ENCODE measurements at regions not wholly inside any gene's neighbourhood (a gene's known extent, or its start where the extent isn't known, plus 50 kb on each side); places are given as distances from the start of the nearest gene placed in this dataset.

DNA sequence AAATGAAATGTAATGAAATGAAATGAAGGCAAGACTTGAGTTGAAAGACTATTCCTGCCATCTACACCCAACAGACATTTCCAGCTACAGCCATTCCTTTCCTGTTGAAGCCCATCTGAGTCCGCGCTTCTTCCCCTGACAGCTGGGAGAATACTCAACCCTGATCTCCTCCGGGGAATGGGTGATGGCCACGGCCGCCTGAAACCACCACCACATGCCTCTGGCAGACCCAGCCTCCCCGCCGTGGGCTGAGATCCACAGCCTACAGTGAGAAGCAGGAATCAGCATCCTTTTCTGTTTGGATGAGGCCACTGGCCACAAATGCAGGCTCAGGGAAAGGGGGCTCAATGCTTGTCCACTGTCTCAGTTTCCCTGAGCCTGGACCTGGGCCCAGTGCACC lies 130.3 kb downstream of the NCOR2 start:
- ChIA-PET POLR2A (no interaction called here), SMC1A (ENCODE audit: uncharacterized antibody, unreplicated experiment) (no interaction called here), CTCF (no interaction called here), RAD21 (ENCODE audit: unreplicated experiment) (no interaction called here)
- H2AFZ ChIP-seq (ENCODE audit: control insufficient read depth, low read depth, low read length): no peak overlapping the region
- 0 out of 2 replicates have a peak, but pooled peaks cover 3% of the 10 kb centered on the region for H4K20me1 ChIP-seq (ENCODE audit: control insufficient read depth, insufficient read depth)
- BruUV-seq (replicated peaks): no TSS peak
- ATAC-seq (no peak), DNase-seq (ENCODE audit: low read depth, low spot score) (no peak), FAIRE-seq (no peak)
- H3K4me3 ChIP-seq: no peak overlapping the region
- intact Hi-C loops (cut with micrococcal nuclease; ENCODE audit: unreplicated experiment) (no loop called here), in situ Hi-C loops (cut with MboI) (no loop called here)
- no peak overlapping the region for H3K4me2 ChIP-seq (ENCODE audit: control insufficient read depth, insufficient read depth)
- H3K9ac ChIP-seq (ENCODE audit: control insufficient read depth, insufficient read depth, low read length): no peak overlapping the region
- H3K4me1 ChIP-seq (ENCODE audit: control insufficient read depth, insufficient read depth, low read length): no peaks in the 10 kb centered on the region
- no peak for TF ChIP-seq ZNF274 (IDR thresholded peaks at IDR 0.05; ENCODE audit: insufficient read depth, insufficient read length)
- WGBS (ENCODE audit: insufficient coverage, insufficient replicate concordance, low lambda C conversion rate, missing lambda C conversion rate): 96% methylated on average over 7 of the region's 7 CpGs
- H3K36me3 ChIP-seq (ENCODE audit: control insufficient read depth in 2 of 2, insufficient read depth in 2 of 2, low read length in 1 of 2): peaks cover 6 to 13% of the 10 kb centered on the region in 2 experiments; a peak in 3 of 4 replicates
- H3K9me3 ChIP-seq (replicated peaks; ENCODE audit: control insufficient read depth, insufficient read depth, low read length): no peaks in the 10 kb centered on the region
- no peak overlapping the region for H3K27ac ChIP-seq (ENCODE audit: control insufficient read depth, insufficient read depth)
- no peaks in the 10 kb centered on the region; the same call in 1 of the 2 replicates for H3K79me2 ChIP-seq (ENCODE audit: control insufficient read depth, insufficient read depth, low read length)
- H3K27me3 ChIP-seq (replicated peaks in 1 of 2; ENCODE audit: control insufficient read depth in 2 of 2, insufficient read depth in 2 of 2, low read length in 1 of 2): no peaks in the 10 kb centered on the region

DNA sequence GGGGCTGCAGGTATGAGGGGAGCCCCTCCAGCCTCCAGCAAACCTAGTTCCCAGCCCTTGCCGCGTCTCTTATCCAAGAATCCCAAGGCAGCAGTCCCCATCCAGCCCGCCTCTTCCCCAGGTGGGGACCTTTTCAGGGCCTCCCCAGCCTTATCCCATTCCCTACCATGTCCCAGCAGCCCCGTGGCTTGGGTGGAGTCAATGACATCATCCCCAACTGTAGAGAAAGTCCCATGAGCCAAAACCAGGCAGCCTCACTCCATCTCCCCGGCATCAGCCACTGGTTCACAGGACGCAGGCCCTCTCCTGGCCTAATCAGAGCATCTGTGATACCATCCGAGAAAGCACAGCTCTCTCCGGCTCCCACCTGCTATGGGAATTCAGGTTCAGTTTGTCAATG lies 131.0 kb downstream of the NCOR2 start:
- Histone ChIP-seq H3K9ac (ENCODE audit: control insufficient read depth, insufficient read depth, low read length) (no peak overlapping the region), H3K27ac (ENCODE audit: control insufficient read depth, insufficient read depth) (no peak overlapping the region), H3K4me1 (ENCODE audit: control insufficient read depth, insufficient read depth, low read length) (no peaks in the 10 kb centered on the region), H3K9me3 (replicated peaks; ENCODE audit: control insufficient read depth, insufficient read depth, low read length) (no peaks in the 10 kb centered on the region), H3K4me2 (ENCODE audit: control insufficient read depth, insufficient read depth) (no peak overlapping the region), H3K36me3 (ENCODE audit: control insufficient read depth in 2 of 2, insufficient read depth in 2 of 2, low read length in 1 of 2) (peaks cover 6 to 16% of the 10 kb centered on the region in 2 experiments; a peak in 3 of 4 replicates), H3K79me2 (ENCODE audit: control insufficient read depth, insufficient read depth, low read length) (no peaks in the 10 kb centered on the region; the same call in 1 of the 2 replicates), H4K20me1 (ENCODE audit: control insufficient read depth, insufficient read depth) (0 out of 2 replicates have a peak, but pooled peaks cover 3% of the 10 kb centered on the region), H3K27me3 (replicated peaks in 1 of 2; ENCODE audit: control insufficient read depth in 2 of 2, insufficient read depth in 2 of 2, low read length in 1 of 2) (no peaks in the 10 kb centered on the region), H2AFZ (ENCODE audit: control insufficient read depth, low read depth, low read length) (no peak overlapping the region), H3K4me3 (no peak overlapping the region)
- WGBS (ENCODE audit: insufficient coverage, insufficient replicate concordance, low lambda C conversion rate, missing lambda C conversion rate): 87% methylated on average over 8 of the region's 8 CpGs
- intact Hi-C loops (cut with micrococcal nuclease; ENCODE audit: unreplicated experiment) (no loop called here), in situ Hi-C loops (cut with MboI) (no loop called here)
- RAD21 ChIA-PET (ENCODE audit: unreplicated experiment): no interaction called here
- CTCF ChIA-PET: no interaction called here
- no peak for FAIRE-seq
- TF ChIP-seq PML (IDR thresholded peaks at IDR 0.05; ENCODE audit: low read length): no peak
- TF ChIP-seq SMARCA5 (IDR thresholded peaks at IDR 0.05): no peak
- TF ChIP-seq HCFC1 (IDR thresholded peaks at IDR 0.05; ENCODE audit: low read length): no peak
- TF ChIP-seq NRF1 (conservative IDR thresholded peaks at IDR 0.05; ENCODE audit: low read depth, low read length): no peak
- TF ChIP-seq FOXM1 (IDR thresholded peaks at IDR 0.05; ENCODE audit: low read depth, low read length): no peak
- no peak for ATAC-seq
- SMC1A ChIA-PET (ENCODE audit: uncharacterized antibody, unreplicated experiment): no interaction called here
- no TSS peak for BruUV-seq (replicated peaks)
- POLR2A ChIA-PET: no interaction called here
- DNase-seq (ENCODE audit: low read depth, low spot score): no peak

Data from GM12878 (cell line).